IMR-90 (cell line): ENCODE measurements at regions not wholly inside any gene's neighbourhood (a gene's known extent, or its start where the extent isn't known, plus 50 kb on each side); places are given as distances from the start of the nearest gene placed in this dataset.

ENCODE experiments used
- ATAC-seq: fragments of 200-7000 bp; cut with Tn5 transposase; 2 replicates; pipeline ENCODE4 v1.9.1; 2020; ENCODE audit warnings: low read depth, mild to moderate bottlenecking, moderate library complexity
- BruUV-seq: library from RNA; stranded (reverse); fragments of 400-500 nt; replicated peaks from 2 replicates; lab custom pipeline; 2021; lab: Mats Ljungman, UMichigan
- CTCF ChIA-PET: fragments of 300-600 bp; formaldehyde crosslinking; extraction: SDS; loops from one replicate; lab custom pipeline; 2021; ENCODE audit warnings: antibody characterized with exemption; lab: Yijun Ruan, JAX
- POLR2A ChIA-PET: fragments of 300-600 bp; sonication (Branson Sonifier 250); formaldehyde crosslinking; loops from one replicate; lab custom pipeline; 2022; ENCODE audit warnings: antibody characterized with exemption; ENCODE audit not compliant: unreplicated experiment; lab: Charles Lee
- DNase-seq: peaks from one replicate; pipeline ENCODE4 v3.0.0; 2013
- H2AFZ ChIP-seq: replicated peaks from 2 replicates; pipeline ENCODE3; 2013; ENCODE audit warnings: low read length, mild to moderate bottlenecking; ENCODE audit not compliant: poor library complexity
- H2AK5ac ChIP-seq: 2 replicates; pipeline ENCODE4 v1.6.1; 2013; ENCODE audit warnings: low read depth, low read length, inconsistent platforms
- H2AK9ac ChIP-seq: replicated peaks from 2 replicates; pipeline ENCODE3; 2013; ENCODE audit warnings: mild to moderate bottlenecking, low read depth, low read length, moderate library complexity; ENCODE audit not compliant: poor library complexity
- H2BK120ac ChIP-seq: 2 replicates; pipeline ENCODE4 v1.6.1; 2013; ENCODE audit warnings: low read depth, low read length, inconsistent platforms
- H2BK15ac ChIP-seq: 3 replicates; pipeline ENCODE4 v1.6.1; 2013; ENCODE audit warnings: low read depth, low read length, inconsistent platforms
- H2BK20ac ChIP-seq: 2 replicates; pipeline ENCODE4 v1.6.1; 2013; ENCODE audit warnings: low read depth, mild to moderate bottlenecking, inconsistent platforms, low read length, moderate library complexity
- H2BK5ac ChIP-seq: 2 replicates; pipeline ENCODE4 v1.6.1; 2013; ENCODE audit warnings: mild to moderate bottlenecking, low read depth, low read length, inconsistent platforms; ENCODE audit not compliant: poor library complexity, severe bottlenecking
- H3K14ac ChIP-seq: replicated peaks from 2 replicates; pipeline ENCODE4 v1.6.1; 2013; ENCODE audit warnings: low read depth, low read length, inconsistent platforms
- H3K18ac ChIP-seq: 2 replicates; pipeline ENCODE4 v1.6.1; 2013; ENCODE audit warnings: low read depth, low read length, control low read depth
- H3K23ac ChIP-seq: 2 replicates; pipeline ENCODE4 v1.6.1; 2013; ENCODE audit warnings: low read depth, low read length, inconsistent platforms
- H3K27ac ChIP-seq: 2 replicates; pipeline ENCODE4 v1.5.1; 2013; ENCODE audit warnings: mild to moderate bottlenecking, control low read depth, low read length; ENCODE audit not compliant: insufficient read depth
- H3K27me3 ChIP-seq: 2 replicates; pipeline ENCODE4 v1.6.1; 2013; ENCODE audit warnings: low read length; ENCODE audit not compliant: control insufficient read depth, insufficient read depth
- H3K36me3 ChIP-seq: 2 replicates; pipeline ENCODE4 v1.6.1; 2013; ENCODE audit warnings: low read length, mixed read lengths; ENCODE audit not compliant: control insufficient read depth, insufficient read depth
- H3K4ac ChIP-seq: 2 replicates; pipeline ENCODE4 v1.6.1; 2013; ENCODE audit warnings: low read depth, low read length, inconsistent platforms
- H3K4me1 ChIP-seq: 2 replicates; pipeline ENCODE4 v1.6.1; 2013; ENCODE audit warnings: low read length, mixed read lengths; ENCODE audit not compliant: control insufficient read depth, insufficient read depth
- H3K4me2 ChIP-seq: 2 replicates; pipeline ENCODE4 v1.6.1; 2013; ENCODE audit warnings: low read depth, mild to moderate bottlenecking, control low read depth, low read length, moderate library complexity
- H3K4me3 ChIP-seq: 2 replicates; pipeline ENCODE4 v1.5.1; 2013; ENCODE audit warnings: low read depth, mild to moderate bottlenecking, control low read depth, low read length, moderate library complexity; ENCODE audit not compliant: insufficient read depth
- H3K56ac ChIP-seq: 2 replicates; pipeline ENCODE4 v1.6.1; 2013; ENCODE audit warnings: low read length, inconsistent platforms; ENCODE audit not compliant: insufficient read depth; ENCODE audit errors: extremely low read depth
- H3K79me1 ChIP-seq, 2 experiments: 2 replicates each; pipeline ENCODE4 v1.6.1; 2013; ENCODE audit warnings: low read length in 2 of 2, inconsistent platforms in 1 of 2, low read depth in 1 of 2
- H3K9ac ChIP-seq: 2 replicates; pipeline ENCODE4 v1.6.1; 2013; ENCODE audit warnings: low read depth, low read length, control low read depth
- H3K9me1 ChIP-seq: 2 replicates; pipeline ENCODE4 v1.6.1; 2013; ENCODE audit warnings: low read length, inconsistent platforms; ENCODE audit not compliant: insufficient read depth
- H3K9me3 ChIP-seq: 2 replicates; pipeline ENCODE4 v1.6.1; 2013; ENCODE audit warnings: low read length; ENCODE audit not compliant: control insufficient read depth, insufficient read depth
- H4K20me1 ChIP-seq: 2 replicates; pipeline ENCODE4 v1.6.1; 2013; ENCODE audit warnings: low read length, inconsistent platforms; ENCODE audit not compliant: insufficient read depth
- H4K5ac ChIP-seq: 2 replicates; pipeline ENCODE4 v1.6.1; 2013; ENCODE audit warnings: mild to moderate bottlenecking, low read depth, low read length, control low read depth
- H4K8ac ChIP-seq, 2 experiments: 2 replicates each; pipeline ENCODE4 v1.6.1; 2013; ENCODE audit warnings: low read depth in 2 of 2, low read length in 2 of 2, control low read depth in 1 of 2, inconsistent platforms in 1 of 2
- H4K91ac ChIP-seq: 2 replicates; pipeline ENCODE4 v1.6.1; 2013; ENCODE audit warnings: low read depth, low read length, inconsistent platforms; ENCODE audit not compliant: insufficient read depth
- MAFK ChIP-seq: IDR thresholded peaks from 2 replicates; pipeline ENCODE4 v1.6.1; 2012; ENCODE audit warnings: low read depth, low read length, improper control_type of control experiment
- NFE2L2 ChIP-seq: fragments of 150-350 bp; IDR thresholded peaks from 2 replicates; pipeline ENCODE4 v1.6.1; 2016; ENCODE audit warnings: low read depth, mild to moderate bottlenecking, low read length
- WGBS, 2 experiments: methylation state at CpG; one replicate each; pipeline versions ENCODE4 v1.1.5 to v1.1.7; 2013; ENCODE audit warnings: missing lambda C conversion rate in 2 of 2; ENCODE audit not compliant: insufficient read length in 1 of 2; ENCODE audit errors: extremely low coverage in 2 of 2; 5-methylcytosine and 5-hydroxymethylcytosine counted together
- dilution Hi-C: fragments of 300-500 bp; cut with HindIII; formaldehyde crosslinking; loops from one replicate; pipeline ENCODE4 v1.14.3; 2018; ENCODE audit warnings: low sequenced_read_pairs; ENCODE audit not compliant: unreplicated experiment
- in situ Hi-C: fragments of 300-500 bp; cut with MboI; formaldehyde crosslinking; loops from 3 replicates; pipeline ENCODE4 v1.14.3; 2019; ENCODE audit warnings: low sequenced_read_pairs, inconsistent platforms, mixed read lengths
- intact Hi-C: fragments of 100-400 bp; cut with micrococcal nuclease; formaldehyde crosslinking; loops from 2 replicates; pipeline ENCODE4 v1.10.0; 2022
- TF ChIP-seq, protein P1 (sequence below): fragments of 150-350 bp; IDR thresholded peaks from 2 replicates; pipeline ENCODE4 v1.6.1; 2016; ENCODE audit warnings: low read depth, mild to moderate bottlenecking, low read length, moderate library complexity, borderline replicate concordance
- TF ChIP-seq, protein P2 (sequence below): fragments of 150-350 bp; IDR thresholded peaks from 2 replicates; pipeline ENCODE4 v1.6.1; 2017; ENCODE audit warnings: mild to moderate bottlenecking, antibody characterized with exemption, low read length, low read depth

GRCh38 chr3:117700573-117701360 lies 991.2 kb downstream of the TUSC7 start:
- H2AK5ac ChIP-seq = no peak overlapping the region
- peaks cover 11% of the 10 kb centered on the region for H3K4me1 ChIP-seq
- peak overlapping the region; percentile 37; the same call in 1 of the 2 replicates for H4K91ac ChIP-seq
- no peak overlapping the region for H2AK9ac ChIP-seq
- peak overlapping the region; percentile 57 for H3K14ac ChIP-seq
- H3K79me1 ChIP-seq = no peaks in the 10 kb centered on the region
- H2BK15ac ChIP-seq = peak overlapping the region; percentile 46; the same call in 1 of the 3 replicates
- DNase-seq (peak; percentile 51), ATAC-seq (peak; percentile 66)
- H3K4ac ChIP-seq = peak overlapping the region; percentile 17; the same call in 1 of the 2 replicates
- H2BK120ac ChIP-seq = peak overlapping the region; percentile 69
- dilution Hi-C loops (no loop called here), intact Hi-C loops (no loop called here), in situ Hi-C loops (loop anchor here (25.0 kb wide), 3 partner anchors 688 to 913 kb away; no protein-coding TSS in a partner anchor)
- H2AFZ ChIP-seq = peak overlapping the region; percentile 29
- POLR2A ChIA-PET = no interaction called here
- peak overlapping the region; percentile 32; the same call in 1 of the 2 replicates for H3K56ac ChIP-seq
- no peaks in the 10 kb centered on the region for H3K27me3 ChIP-seq
- peak overlapping the region; percentile 84 for H3K18ac ChIP-seq
- peak overlapping the region; percentile 17 to 47; a peak in 2 of 4 replicates for H4K8ac ChIP-seq
- peak overlapping the region; percentile 32; the same call in 1 of the 2 replicates for H3K23ac ChIP-seq
- 60% methylated on average over 1 of the region's 6 CpGs; no CpG with 5 or more reads in 1 of the 2 experiments for WGBS, 2 experiments
- H3K36me3 ChIP-seq = no peaks in the 10 kb centered on the region; the same call in none of the 2 replicates
- no peaks in the 10 kb centered on the region for H3K9me1 ChIP-seq
- peak overlapping the region; percentile 75; the same call in 1 of the 2 replicates for H3K4me2 ChIP-seq
- H2BK5ac ChIP-seq = peak overlapping the region; percentile 85
- TF ChIP-seq NFE2L2 (no peak), MAFK (no peak)
- TF ChIP-seq, protein P1, sequence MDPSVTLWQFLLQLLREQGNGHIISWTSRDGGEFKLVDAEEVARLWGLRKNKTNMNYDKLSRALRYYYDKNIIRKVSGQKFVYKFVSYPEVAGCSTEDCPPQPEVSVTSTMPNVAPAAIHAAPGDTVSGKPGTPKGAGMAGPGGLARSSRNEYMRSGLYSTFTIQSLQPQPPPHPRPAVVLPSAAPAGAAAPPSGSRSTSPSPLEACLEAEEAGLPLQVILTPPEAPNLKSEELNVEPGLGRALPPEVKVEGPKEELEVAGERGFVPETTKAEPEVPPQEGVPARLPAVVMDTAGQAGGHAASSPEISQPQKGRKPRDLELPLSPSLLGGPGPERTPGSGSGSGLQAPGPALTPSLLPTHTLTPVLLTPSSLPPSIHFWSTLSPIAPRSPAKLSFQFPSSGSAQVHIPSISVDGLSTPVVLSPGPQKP = no peak
- TF ChIP-seq, protein P2, sequence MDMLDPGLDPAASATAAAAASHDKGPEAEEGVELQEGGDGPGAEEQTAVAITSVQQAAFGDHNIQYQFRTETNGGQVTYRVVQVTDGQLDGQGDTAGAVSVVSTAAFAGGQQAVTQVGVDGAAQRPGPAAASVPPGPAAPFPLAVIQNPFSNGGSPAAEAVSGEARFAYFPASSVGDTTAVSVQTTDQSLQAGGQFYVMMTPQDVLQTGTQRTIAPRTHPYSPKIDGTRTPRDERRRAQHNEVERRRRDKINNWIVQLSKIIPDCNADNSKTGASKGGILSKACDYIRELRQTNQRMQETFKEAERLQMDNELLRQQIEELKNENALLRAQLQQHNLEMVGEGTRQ = no peak
- peak overlapping the region; percentile 59; the same call in 1 of the 2 replicates for H3K27ac ChIP-seq
- BruUV-seq = no TSS peak
- no peaks in the 10 kb centered on the region for H3K9me3 ChIP-seq
- CTCF ChIA-PET = interaction anchor here (0.6 kb wide), 1 partner anchor 20 kb away, joined by 5 read pairs; no protein-coding TSS in a partner anchor
- peak overlapping the region; percentile 30; the same call in 1 of the 2 replicates for H3K4me3 ChIP-seq
- H2BK20ac ChIP-seq = peak overlapping the region; percentile 51
- no peaks in the 10 kb centered on the region for H4K20me1 ChIP-seq
- no peak overlapping the region; the same call in 1 of the 2 replicates for H3K9ac ChIP-seq
- peak overlapping the region; percentile 85 for H4K5ac ChIP-seq
